Loucy (cell line): ENCODE measurements at regions not wholly inside any gene's neighbourhood (a gene's known extent, or its start where the extent isn't known, plus 50 kb on each side); places are given as distances from the start of the nearest gene placed in this dataset.

Experiments
- H2AFZ ChIP-seq: fragments of 200-600 bp; sonication (generic); 2 replicates; pipeline ENCODE4 v1.6.0; 2016; ENCODE audit warnings: antibody characterized with exemption, mild to moderate bottlenecking, low read length, moderate library complexity
- H3F3A ChIP-seq: fragments of 200-600 bp; 2 replicates; pipeline ENCODE4 v1.6.0; 2016; ENCODE audit warnings: antibody characterized with exemption, low read depth, mild to moderate bottlenecking
- H3K27me3 ChIP-seq: fragments of 200-600 bp; sonication (generic); 2 replicates; pipeline ENCODE4 v1.6.1; 2014; ENCODE audit warnings: low read length, mild to moderate bottlenecking; ENCODE audit not compliant: insufficient read depth, poor library complexity, severe bottlenecking
- H3K36me3 ChIP-seq: fragments of 200-600 bp; sonication (generic); 2 replicates; pipeline ENCODE4 v1.6.1; 2016; ENCODE audit warnings: low read length; ENCODE audit not compliant: insufficient read depth
- H3K4me1 ChIP-seq: fragments of 200-600 bp; sonication (generic); 2 replicates; pipeline ENCODE4 v1.5.1; 2014; ENCODE audit warnings: low read length, mild to moderate bottlenecking; ENCODE audit not compliant: insufficient read depth, poor library complexity, severe bottlenecking
- H3K4me2 ChIP-seq: fragments of 200-600 bp; sonication (generic); 2 replicates; pipeline ENCODE4 v1.6.0; 2014; ENCODE audit warnings: antibody characterized with exemption, low read length, low read depth, mild to moderate bottlenecking; ENCODE audit not compliant: poor library complexity, severe bottlenecking
- H3K4me3 ChIP-seq: fragments of 200-600 bp; sonication (generic); 2 replicates; pipeline ENCODE4 v1.5.1; 2014; ENCODE audit warnings: low read length, mild to moderate bottlenecking, mixed read lengths; ENCODE audit not compliant: poor library complexity, severe bottlenecking
- H3K79me2 ChIP-seq: fragments of 200-600 bp; sonication (generic); 2 replicates; pipeline ENCODE4 v1.6.1; 2014; ENCODE audit warnings: low read length; ENCODE audit not compliant: insufficient read depth
- H3K9ac ChIP-seq: fragments of 200-600 bp; sonication (generic); 2 replicates; pipeline ENCODE4 v1.6.0; 2014; ENCODE audit warnings: mild to moderate bottlenecking, low read depth, low read length, moderate library complexity; ENCODE audit not compliant: poor library complexity, severe bottlenecking
- H3K9me2 ChIP-seq: fragments of 200-600 bp; sonication (generic); replicated peaks from 2 replicates; pipeline ENCODE4 v1.6.1; 2016; ENCODE audit warnings: low read depth, low read length, mixed read lengths
- H3K9me3 ChIP-seq: fragments of 200-600 bp; sonication (generic); 2 replicates; pipeline ENCODE4 v1.6.1; 2014; ENCODE audit warnings: mild to moderate bottlenecking, antibody characterized with exemption, low read length, low read depth; ENCODE audit not compliant: insufficient read depth
- H4K20me1 ChIP-seq: fragments of 200-600 bp; sonication (generic); 2 replicates; pipeline ENCODE4 v1.6.0; 2014; ENCODE audit warnings: antibody characterized with exemption, low read length, mild to moderate bottlenecking; ENCODE audit not compliant: insufficient read depth, poor library complexity, severe bottlenecking
- CTCF ChIP-seq: fragments of 200-600 bp; sonication (generic); conservative IDR thresholded peaks from 2 replicates; pipeline ENCODE4 v1.5.1; 2014; ENCODE audit warnings: mild to moderate bottlenecking, antibody characterized with exemption, low read length
- EZH2phosphoT487 ChIP-seq: fragments of 200-600 bp; IDR thresholded peaks from 2 replicates; pipeline ENCODE4 v1.6.1; 2018; ENCODE audit warnings: antibody characterized with exemption, mild to moderate bottlenecking, moderate library complexity, borderline replicate concordance

- Histone ChIP-seq H3K4me3 (no peak overlapping the region), H3F3A (no peaks in the 10 kb centered on the region), H3K4me1 (no peaks in the 10 kb centered on the region), H3K4me2 (no peak overlapping the region), H3K27me3 (no peaks in the 10 kb centered on the region), H4K20me1 (no peaks in the 10 kb centered on the region), H3K9ac (no peak overlapping the region), H3K79me2 (no peaks in the 10 kb centered on the region), H3K9me3 (no peaks in the 10 kb centered on the region), H3K9me2 (no peaks in the 10 kb centered on the region), H2AFZ (no peak overlapping the region), H3K36me3 (no peaks in the 10 kb centered on the region)
- TF ChIP-seq CTCF: no peak
- no peak for TF ChIP-seq EZH2phosphoT487
These were observed 323.1 kb downstream of the RBM43 start for GRCh38 chr2:150938527-150938926.

GRCh38 chr2:150937030-150937429, 324.6 kb downstream of the RBM43 start:
- Histone ChIP-seq H2AFZ (no peak overlapping the region), H3K4me1 (no peaks in the 10 kb centered on the region), H3K79me2 (no peaks in the 10 kb centered on the region), H3K9ac (no peak overlapping the region), H3K36me3 (no peaks in the 10 kb centered on the region), H3K27me3 (no peaks in the 10 kb centered on the region), H4K20me1 (no peaks in the 10 kb centered on the region), H3K9me3 (no peaks in the 10 kb centered on the region), H3K9me2 (no peaks in the 10 kb centered on the region), H3F3A (no peaks in the 10 kb centered on the region), H3K4me2 (no peak overlapping the region), H3K4me3 (no peak overlapping the region)
- no peak for TF ChIP-seq CTCF
- TF ChIP-seq EZH2phosphoT487: no peak

- Histone ChIP-seq H4K20me1 (no peaks in the 10 kb centered on the region), H3F3A (no peaks in the 10 kb centered on the region), H2AFZ (no peak overlapping the region), H3K4me2 (no peak overlapping the region), H3K9ac (no peak overlapping the region), H3K36me3 (no peaks in the 10 kb centered on the region), H3K9me3 (no peaks in the 10 kb centered on the region), H3K9me2 (no peaks in the 10 kb centered on the region), H3K4me1 (no peaks in the 10 kb centered on the region), H3K4me3 (no peak overlapping the region), H3K79me2 (no peaks in the 10 kb centered on the region), H3K27me3 (no peaks in the 10 kb centered on the region)
- TF ChIP-seq CTCF (no peak), EZH2phosphoT487 (no peak)
These were observed 330.2 kb downstream of the RBM43 start for GRCh38 chr2:150931451-150931850.
